ENCODE measurements at regions not wholly inside any gene's neighbourhood (a gene's known extent, or its start where the extent isn't known, plus 50 kb on each side); places are given as distances from the start of the nearest gene placed in this dataset.
A peak's percentile ranks its signal among the peaks of the same experiment; 100 is the strongest.

- no peak for DNase-seq
- no peak for TF ChIP-seq CTCF (IDR thresholded peaks at IDR 0.05; ENCODE audit: partially characterized antibody, unreplicated experiment)
- Mint-ChIP-seq H3K9me3 (ENCODE audit: unreplicated experiment) (peaks cover 15% of the 10 kb centered on the region), H3K36me3 (ENCODE audit: unreplicated experiment) (peaks cover 4% of the 10 kb centered on the region), H3K4me3 (ENCODE audit: unreplicated experiment) (no peak overlapping the region), H3K27ac (ENCODE audit: unreplicated experiment) (no peak overlapping the region), H3K4me1 (ENCODE audit: low read depth, unreplicated experiment) (peaks cover 25% of the 10 kb centered on the region), H3K27me3 (ENCODE audit: unreplicated experiment) (peaks cover 13% of the 10 kb centered on the region)
Measured at GRCh38 chr10:78299851-78300468, 266.3 kb downstream of the RPS24 start.

- Mint-ChIP-seq H3K4me3 (ENCODE audit: unreplicated experiment) (no peak overlapping the region), H3K36me3 (ENCODE audit: unreplicated experiment) (peaks cover 4% of the 10 kb centered on the region), H3K27ac (ENCODE audit: unreplicated experiment) (no peak overlapping the region), H3K9me3 (ENCODE audit: unreplicated experiment) (peaks cover 15% of the 10 kb centered on the region), H3K4me1 (ENCODE audit: low read depth, unreplicated experiment) (peaks cover 21% of the 10 kb centered on the region), H3K27me3 (ENCODE audit: unreplicated experiment) (peaks cover 13% of the 10 kb centered on the region)
- DNase-seq = no peak
- no peak for TF ChIP-seq CTCF (IDR thresholded peaks at IDR 0.05; ENCODE audit: partially characterized antibody, unreplicated experiment)
Measured at GRCh38 chr10:78300526-78300925, 266.9 kb downstream of the RPS24 start.

- no peak for TF ChIP-seq CTCF (IDR thresholded peaks at IDR 0.05; ENCODE audit: partially characterized antibody, unreplicated experiment)
Measured at GRCh38 chr10:78301481-78301880, 267.8 kb downstream of the RPS24 start.

GRCh38 chr10:78301891-78302738 lies 268.5 kb downstream of the RPS24 start:
- peaks cover 15% of the 10 kb centered on the region for H3K27me3 Mint-ChIP-seq (ENCODE audit: unreplicated experiment)
- TF ChIP-seq CTCF (IDR thresholded peaks at IDR 0.05; ENCODE audit: partially characterized antibody, unreplicated experiment) = no peak
- peaks cover 18% of the 10 kb centered on the region for H3K36me3 Mint-ChIP-seq (ENCODE audit: unreplicated experiment)
- DNase-seq = no peak
- H3K4me3 Mint-ChIP-seq (ENCODE audit: unreplicated experiment) = peak overlapping the region; percentile 74
- H3K27ac Mint-ChIP-seq (ENCODE audit: unreplicated experiment) = peak overlapping the region; percentile 93
- peaks cover 16% of the 10 kb centered on the region for H3K9me3 Mint-ChIP-seq (ENCODE audit: unreplicated experiment)
- H3K4me1 Mint-ChIP-seq (ENCODE audit: low read depth, unreplicated experiment) = peaks cover 23% of the 10 kb centered on the region

More at GRCh38 chr10:78301481-78301880, 267.8 kb downstream of the RPS24 start:
- peaks cover 14% of the 10 kb centered on the region for H3K36me3 Mint-ChIP-seq (ENCODE audit: unreplicated experiment)
- H3K4me3 Mint-ChIP-seq (ENCODE audit: unreplicated experiment) = no peak overlapping the region
- H3K9me3 Mint-ChIP-seq (ENCODE audit: unreplicated experiment) = peaks cover 16% of the 10 kb centered on the region
- DNase-seq = no peak
- peaks cover 15% of the 10 kb centered on the region for H3K27me3 Mint-ChIP-seq (ENCODE audit: unreplicated experiment)
- H3K4me1 Mint-ChIP-seq (ENCODE audit: low read depth, unreplicated experiment) = peaks cover 23% of the 10 kb centered on the region
- no peak overlapping the region for H3K27ac Mint-ChIP-seq (ENCODE audit: unreplicated experiment)

- Mint-ChIP-seq H3K4me1 (ENCODE audit: low read depth, unreplicated experiment) (peaks cover 23% of the 10 kb centered on the region), H3K4me3 (ENCODE audit: unreplicated experiment) (peak overlapping the region; percentile 74), H3K27me3 (ENCODE audit: unreplicated experiment) (peaks cover 15% of the 10 kb centered on the region), H3K36me3 (ENCODE audit: unreplicated experiment) (peaks cover 18% of the 10 kb centered on the region), H3K27ac (ENCODE audit: unreplicated experiment) (peak overlapping the region; percentile 93), H3K9me3 (ENCODE audit: unreplicated experiment) (peaks cover 16% of the 10 kb centered on the region)
- TF ChIP-seq CTCF (IDR thresholded peaks at IDR 0.05; ENCODE audit: partially characterized antibody, unreplicated experiment) = no peak
- DNase-seq = no peak
Measured at GRCh38 chr10:78302739-78302988, 269.0 kb downstream of the RPS24 start.
